ENCODE measurements at regions not wholly inside any gene's neighbourhood (a gene's known extent, or its start where the extent isn't known, plus 50 kb on each side); places are given as distances from the start of the nearest gene placed in this dataset.

DNA sequence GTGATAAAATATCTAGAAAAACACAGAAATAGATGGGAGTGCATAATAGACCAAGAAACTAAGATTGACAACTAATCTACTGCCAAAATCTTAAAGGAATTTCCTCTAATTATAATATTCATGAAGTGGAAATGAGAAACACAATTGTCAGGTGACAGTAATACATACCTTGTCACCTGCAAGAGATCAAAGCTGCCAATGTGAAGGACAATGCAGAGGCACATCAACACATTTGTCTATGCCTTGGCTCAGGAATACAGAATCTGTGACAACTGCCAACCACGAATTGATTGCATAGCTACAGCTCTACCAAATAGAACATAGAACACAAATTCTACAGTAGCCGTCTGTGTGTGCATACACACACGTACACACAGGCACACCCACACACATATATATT, 295.7 kb downstream of the PPARGC1A start:
- Histone ChIP-seq H4K20me1 (ENCODE audit: insufficient read depth) (no peaks in the 10 kb centered on the region), H3K4me3 (ENCODE audit: low read length) (no peak overlapping the region), H3K36me3 (ENCODE audit: insufficient read depth, low read length) (no peaks in the 10 kb centered on the region), H3K9me2 (ENCODE audit: insufficient read depth, low read length) (no peaks in the 10 kb centered on the region), H3K27me3 (ENCODE audit: insufficient read depth, low read depth, low read length) (no peaks in the 10 kb centered on the region), H3K79me2 (replicated peaks; ENCODE audit: insufficient read depth, low read length) (no peaks in the 10 kb centered on the region), H3K4me2 (ENCODE audit: low read length) (no peak overlapping the region), H3K9ac (ENCODE audit: low read length) (no peak overlapping the region), H3K27ac (ENCODE audit: low read length) (peak overlapping the region; percentile 73), H3K9me3 (ENCODE audit: low read length) (no peaks in the 10 kb centered on the region), H2AFZ (ENCODE audit: low read depth, low read length) (no peak overlapping the region), H3F3A (ENCODE audit: insufficient read depth, low read length, poor library complexity, severe bottlenecking) (no peaks in the 10 kb centered on the region)
- TF ChIP-seq POLR2AphosphoS5 (IDR thresholded peaks at IDR 0.05): peak; percentile 85
- TF ChIP-seq EP300 (conservative IDR thresholded peaks at IDR 0.05; ENCODE audit: poor library complexity, severe bottlenecking): peak; percentile 98
- TF ChIP-seq, protein P1, sequence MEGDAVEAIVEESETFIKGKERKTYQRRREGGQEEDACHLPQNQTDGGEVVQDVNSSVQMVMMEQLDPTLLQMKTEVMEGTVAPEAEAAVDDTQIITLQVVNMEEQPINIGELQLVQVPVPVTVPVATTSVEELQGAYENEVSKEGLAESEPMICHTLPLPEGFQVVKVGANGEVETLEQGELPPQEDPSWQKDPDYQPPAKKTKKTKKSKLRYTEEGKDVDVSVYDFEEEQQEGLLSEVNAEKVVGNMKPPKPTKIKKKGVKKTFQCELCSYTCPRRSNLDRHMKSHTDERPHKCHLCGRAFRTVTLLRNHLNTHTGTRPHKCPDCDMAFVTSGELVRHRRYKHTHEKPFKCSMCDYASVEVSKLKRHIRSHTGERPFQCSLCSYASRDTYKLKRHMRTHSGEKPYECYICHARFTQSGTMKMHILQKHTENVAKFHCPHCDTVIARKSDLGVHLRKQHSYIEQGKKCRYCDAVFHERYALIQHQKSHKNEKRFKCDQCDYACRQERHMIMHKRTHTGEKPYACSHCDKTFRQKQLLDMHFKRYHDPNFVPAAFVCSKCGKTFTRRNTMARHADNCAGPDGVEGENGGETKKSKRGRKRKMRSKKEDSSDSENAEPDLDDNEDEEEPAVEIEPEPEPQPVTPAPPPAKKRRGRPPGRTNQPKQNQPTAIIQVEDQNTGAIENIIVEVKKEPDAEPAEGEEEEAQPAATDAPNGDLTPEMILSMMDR (IDR thresholded peaks at IDR 0.05; ENCODE audit: poor library complexity, severe bottlenecking): no peak
- no peak for TF ChIP-seq EZH2 (IDR thresholded peaks at IDR 0.05; ENCODE audit: borderline replicate concordance, insufficient read depth, low read length, poor library complexity, severe bottlenecking)
- TF ChIP-seq, protein P2, sequence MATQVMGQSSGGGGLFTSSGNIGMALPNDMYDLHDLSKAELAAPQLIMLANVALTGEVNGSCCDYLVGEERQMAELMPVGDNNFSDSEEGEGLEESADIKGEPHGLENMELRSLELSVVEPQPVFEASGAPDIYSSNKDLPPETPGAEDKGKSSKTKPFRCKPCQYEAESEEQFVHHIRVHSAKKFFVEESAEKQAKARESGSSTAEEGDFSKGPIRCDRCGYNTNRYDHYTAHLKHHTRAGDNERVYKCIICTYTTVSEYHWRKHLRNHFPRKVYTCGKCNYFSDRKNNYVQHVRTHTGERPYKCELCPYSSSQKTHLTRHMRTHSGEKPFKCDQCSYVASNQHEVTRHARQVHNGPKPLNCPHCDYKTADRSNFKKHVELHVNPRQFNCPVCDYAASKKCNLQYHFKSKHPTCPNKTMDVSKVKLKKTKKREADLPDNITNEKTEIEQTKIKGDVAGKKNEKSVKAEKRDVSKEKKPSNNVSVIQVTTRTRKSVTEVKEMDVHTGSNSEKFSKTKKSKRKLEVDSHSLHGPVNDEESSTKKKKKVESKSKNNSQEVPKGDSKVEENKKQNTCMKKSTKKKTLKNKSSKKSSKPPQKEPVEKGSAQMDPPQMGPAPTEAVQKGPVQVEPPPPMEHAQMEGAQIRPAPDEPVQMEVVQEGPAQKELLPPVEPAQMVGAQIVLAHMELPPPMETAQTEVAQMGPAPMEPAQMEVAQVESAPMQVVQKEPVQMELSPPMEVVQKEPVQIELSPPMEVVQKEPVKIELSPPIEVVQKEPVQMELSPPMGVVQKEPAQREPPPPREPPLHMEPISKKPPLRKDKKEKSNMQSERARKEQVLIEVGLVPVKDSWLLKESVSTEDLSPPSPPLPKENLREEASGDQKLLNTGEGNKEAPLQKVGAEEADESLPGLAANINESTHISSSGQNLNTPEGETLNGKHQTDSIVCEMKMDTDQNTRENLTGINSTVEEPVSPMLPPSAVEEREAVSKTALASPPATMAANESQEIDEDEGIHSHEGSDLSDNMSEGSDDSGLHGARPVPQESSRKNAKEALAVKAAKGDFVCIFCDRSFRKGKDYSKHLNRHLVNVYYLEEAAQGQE (IDR thresholded peaks at IDR 0.05; ENCODE audit: borderline replicate concordance): no peak
- no peak for TF ChIP-seq TAF1 (IDR thresholded peaks at IDR 0.05; ENCODE audit: low read depth)
- peak; percentile 19 for TF ChIP-seq RAD21 (conservative IDR thresholded peaks at IDR 0.05)
- TF ChIP-seq SMC3 (conservative IDR thresholded peaks at IDR 0.05; ENCODE audit: poor library complexity): no peak
- no peak for TF ChIP-seq MXI1 (conservative IDR thresholded peaks at IDR 0.05; ENCODE audit: poor library complexity, severe bottlenecking)

DNA sequence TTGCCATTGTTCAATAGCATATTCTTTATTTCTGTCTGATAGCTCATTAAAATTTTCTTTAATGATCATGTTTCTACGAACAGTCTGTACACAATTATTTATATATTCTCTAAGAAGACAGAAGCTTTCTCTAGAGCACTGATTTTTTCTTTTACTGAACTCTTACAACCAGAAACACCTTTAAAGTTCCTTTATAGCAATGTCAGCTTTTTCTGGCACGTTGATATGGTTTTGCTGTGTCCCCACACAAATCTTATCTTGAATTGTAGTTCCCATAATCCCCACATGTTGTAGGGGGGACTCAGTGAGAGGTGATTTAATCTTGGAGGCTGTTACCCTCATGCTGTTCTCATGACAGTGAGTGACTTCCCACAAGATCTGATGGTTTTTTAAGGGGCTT, 299.4 kb downstream of the PPARGC1A start:
- H3K79me2 ChIP-seq (replicated peaks; ENCODE audit: insufficient read depth, low read length): no peaks in the 10 kb centered on the region
- H4K20me1 ChIP-seq (ENCODE audit: insufficient read depth): no peaks in the 10 kb centered on the region

More for the DNA sequence above, 299.4 kb downstream of the PPARGC1A start:
- Histone ChIP-seq H3K4me3 (ENCODE audit: low read length) (no peak overlapping the region), H3K9me3 (ENCODE audit: low read length) (no peaks in the 10 kb centered on the region), H3K9me2 (ENCODE audit: insufficient read depth, low read length) (no peaks in the 10 kb centered on the region), H3K4me2 (ENCODE audit: low read length) (no peak overlapping the region), H3F3A (ENCODE audit: insufficient read depth, low read length, poor library complexity, severe bottlenecking) (no peaks in the 10 kb centered on the region), H3K27me3 (ENCODE audit: insufficient read depth, low read depth, low read length) (no peaks in the 10 kb centered on the region), H3K36me3 (ENCODE audit: insufficient read depth, low read length) (no peaks in the 10 kb centered on the region), H2AFZ (ENCODE audit: low read depth, low read length) (no peak overlapping the region), H3K9ac (ENCODE audit: low read length) (no peak overlapping the region), H3K27ac (ENCODE audit: low read length) (no peak overlapping the region)
- no peak for TF ChIP-seq RAD21 (conservative IDR thresholded peaks at IDR 0.05)
- TF ChIP-seq, protein P1 (IDR thresholded peaks at IDR 0.05; ENCODE audit: poor library complexity, severe bottlenecking): no peak
- TF ChIP-seq TAF1 (IDR thresholded peaks at IDR 0.05; ENCODE audit: low read depth): no peak
- TF ChIP-seq EZH2 (IDR thresholded peaks at IDR 0.05; ENCODE audit: borderline replicate concordance, insufficient read depth, low read length, poor library complexity, severe bottlenecking): no peak
- TF ChIP-seq MXI1 (conservative IDR thresholded peaks at IDR 0.05; ENCODE audit: poor library complexity, severe bottlenecking): no peak
- TF ChIP-seq, protein P2 (IDR thresholded peaks at IDR 0.05; ENCODE audit: borderline replicate concordance): no peak
- TF ChIP-seq SMC3 (conservative IDR thresholded peaks at IDR 0.05; ENCODE audit: poor library complexity): no peak

Measured in neural cell (in vitro differentiated cells).